GM12872 (cell line): ENCODE measurements at regions not wholly inside any gene's neighbourhood (a gene's known extent, or its start where the extent isn't known, plus 50 kb on each side); places are given as distances from the start of the nearest gene placed in this dataset.

Experiments
- TF ChIP-seq, protein P1 (sequence below): IDR thresholded peaks from 3 replicates; pipeline ENCODE4 v1.5.1; 2011; ENCODE audit warnings: low read depth, mild to moderate bottlenecking, low read length, moderate library complexity; ENCODE audit not compliant: insufficient read depth

GRCh38 chr7:109387530-109387929, 817.9 kb downstream of the DNAJB9 start:
- TF ChIP-seq, protein P1, sequence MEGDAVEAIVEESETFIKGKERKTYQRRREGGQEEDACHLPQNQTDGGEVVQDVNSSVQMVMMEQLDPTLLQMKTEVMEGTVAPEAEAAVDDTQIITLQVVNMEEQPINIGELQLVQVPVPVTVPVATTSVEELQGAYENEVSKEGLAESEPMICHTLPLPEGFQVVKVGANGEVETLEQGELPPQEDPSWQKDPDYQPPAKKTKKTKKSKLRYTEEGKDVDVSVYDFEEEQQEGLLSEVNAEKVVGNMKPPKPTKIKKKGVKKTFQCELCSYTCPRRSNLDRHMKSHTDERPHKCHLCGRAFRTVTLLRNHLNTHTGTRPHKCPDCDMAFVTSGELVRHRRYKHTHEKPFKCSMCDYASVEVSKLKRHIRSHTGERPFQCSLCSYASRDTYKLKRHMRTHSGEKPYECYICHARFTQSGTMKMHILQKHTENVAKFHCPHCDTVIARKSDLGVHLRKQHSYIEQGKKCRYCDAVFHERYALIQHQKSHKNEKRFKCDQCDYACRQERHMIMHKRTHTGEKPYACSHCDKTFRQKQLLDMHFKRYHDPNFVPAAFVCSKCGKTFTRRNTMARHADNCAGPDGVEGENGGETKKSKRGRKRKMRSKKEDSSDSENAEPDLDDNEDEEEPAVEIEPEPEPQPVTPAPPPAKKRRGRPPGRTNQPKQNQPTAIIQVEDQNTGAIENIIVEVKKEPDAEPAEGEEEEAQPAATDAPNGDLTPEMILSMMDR, result no peak

DNA sequence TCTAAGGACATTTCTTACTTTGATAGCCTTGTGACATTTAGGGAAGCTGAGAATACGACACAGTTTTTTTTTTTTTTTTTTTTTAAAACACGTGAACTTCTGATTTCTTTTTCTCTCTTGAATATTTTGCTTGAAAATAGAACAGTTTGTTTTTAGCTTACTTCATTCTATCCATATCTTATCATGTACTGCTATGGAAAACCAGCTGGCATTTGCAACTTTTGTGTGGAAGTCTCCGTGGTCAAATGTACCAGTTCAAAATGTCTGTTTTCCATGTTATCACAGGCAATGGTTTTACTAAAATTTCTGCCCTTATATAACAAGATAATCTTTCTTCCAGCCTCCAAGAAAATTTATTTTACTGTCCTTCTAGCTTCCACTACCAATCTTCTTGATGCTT, 821.6 kb downstream of the DNAJB9 start:
- TF ChIP-seq, protein P1, result no peak

DNA sequence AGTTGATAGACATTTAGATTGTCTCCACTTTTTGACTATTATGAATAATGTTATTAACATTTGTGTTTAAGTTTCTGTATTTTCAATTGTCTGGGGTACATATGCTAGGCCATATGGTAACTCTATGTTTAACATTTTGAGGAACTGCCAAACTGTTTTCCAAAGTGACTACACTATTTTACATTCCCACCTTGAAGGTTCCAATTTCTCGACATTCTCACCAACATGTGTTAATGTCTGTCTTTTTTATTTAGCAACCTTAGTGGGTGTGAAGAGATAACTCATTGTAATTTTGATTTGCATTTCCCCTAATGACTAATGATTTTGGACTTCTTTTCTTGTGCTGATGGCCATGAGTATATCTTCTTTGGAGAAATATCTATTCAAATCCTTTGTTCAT, 832.4 kb downstream of the DNAJB9 start:
- TF ChIP-seq, protein P1, result no peak

DNA sequence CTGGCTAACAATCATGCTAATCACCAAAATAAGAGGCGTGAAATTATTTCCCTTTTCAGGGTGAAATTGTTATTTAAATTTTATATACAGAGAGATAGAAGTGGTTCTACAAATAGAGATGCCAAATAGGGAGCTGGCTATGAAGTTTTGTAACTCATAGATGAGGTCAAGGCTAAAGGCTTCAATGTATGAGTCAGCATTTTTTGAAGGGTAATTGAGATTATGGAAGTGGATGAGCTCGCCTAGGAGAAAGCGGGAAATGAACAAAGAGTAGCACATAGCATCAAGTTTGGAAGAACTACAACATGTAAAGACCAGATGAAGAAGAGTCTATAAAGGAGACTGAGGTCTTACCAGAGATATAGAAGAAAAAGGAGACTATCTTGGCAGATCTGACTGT, 838.1 kb downstream of the DNAJB9 start:
- TF ChIP-seq, protein P1, result no peak

- TF ChIP-seq, protein P1, result no peak
These were observed 868.3 kb downstream of the DNAJB9 start for GRCh38 chr7:109437957-109438356.

DNA sequence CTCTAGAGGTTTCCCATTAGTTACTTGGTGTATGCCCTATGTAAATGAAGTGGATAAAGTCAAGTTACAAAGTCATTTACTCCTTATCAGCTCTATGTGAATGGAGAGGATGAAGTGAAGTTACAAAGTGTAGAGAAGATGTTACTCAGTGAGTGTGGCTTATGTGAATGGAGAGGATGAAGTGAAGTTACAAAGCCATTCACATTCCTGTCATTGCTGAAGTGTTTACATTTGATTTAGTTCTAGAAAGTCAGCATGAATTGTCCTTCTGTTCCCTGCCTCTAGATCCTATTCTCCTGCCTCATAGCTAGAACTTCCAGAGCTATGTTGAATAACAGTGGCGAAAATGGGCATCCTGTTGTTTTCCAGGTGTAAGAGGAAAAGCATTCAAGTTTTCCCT, 880.1 kb downstream of the DNAJB9 start:
- TF ChIP-seq, protein P1, result no peak

DNA sequence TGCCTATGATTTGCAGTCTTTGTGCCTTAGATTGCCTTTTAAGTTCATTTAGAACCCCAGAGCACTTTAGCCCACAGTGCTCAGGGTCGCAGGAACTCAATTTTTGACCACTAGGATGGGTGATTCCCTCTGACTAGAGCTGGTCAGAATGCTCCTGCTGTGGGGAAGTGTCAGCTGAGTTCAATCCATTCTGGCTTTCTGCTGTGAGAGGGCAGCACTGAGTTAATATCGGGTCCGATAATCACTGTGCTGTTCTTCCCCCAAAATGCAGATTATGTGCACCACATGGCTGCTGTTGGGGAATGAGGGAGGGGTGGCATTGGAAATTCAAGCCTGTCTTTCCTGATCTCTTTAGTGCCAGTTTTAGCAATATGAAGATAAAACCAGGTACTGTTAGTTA, 886.4 kb downstream of the DNAJB9 start:
- TF ChIP-seq, protein P1, result no peak

- TF ChIP-seq, protein P1, result no peak
These were observed 890.6 kb downstream of the DNAJB9 start for GRCh38 chr7:109460296-109460695.
